Activated T-cell treated with anti-CD3 and anti-CD28 coated beads, Interleukin-2, amount 50 U/mL, for 72 hours (primary cell): ENCODE measurements at regions not wholly inside any gene's neighbourhood (a gene's known extent, or its start where the extent isn't known, plus 50 kb on each side); places are given as distances from the start of the nearest gene placed in this dataset.

Experiments used
- ATAC-seq, 2 donors: fragments of 150-1000 bp; cut with Tn5 transposase; replicated peaks in 1 of 2; 2 replicates each; pipeline ENCODE4 v1.10.0; 2021; ENCODE audit warnings: moderate library complexity in 2 of 2, mild to moderate bottlenecking in 1 of 2
- DNase-seq, 2 donors: peaks; one replicate each; pipeline ENCODE4 v3.0.0; 2021 to 2022; ENCODE audit warnings: mixed read lengths in 1 of 2
- H3K27ac Mint-ChIP-seq: one replicate; pipeline ENCODE4 v1.8.0; 2022; ENCODE audit warnings: mild to moderate bottlenecking, moderate library complexity, mixed read lengths
- H3K27me3 Mint-ChIP-seq: one replicate; pipeline ENCODE4 v1.8.0; 2022; ENCODE audit warnings: low read depth, mixed read lengths
- H3K36me3 Mint-ChIP-seq, 2 donors: one replicate each; pipeline ENCODE4 v1.8.0; 2022; ENCODE audit warnings: mixed read lengths in 2 of 2, mild to moderate bottlenecking in 1 of 2; ENCODE audit not compliant: insufficient read depth in 2 of 2
- H3K4me1 Mint-ChIP-seq: one replicate; pipeline ENCODE4 v1.8.0; 2022; ENCODE audit warnings: low read depth, mixed read lengths
- H3K4me3 Mint-ChIP-seq, 2 donors: one replicate each; pipeline ENCODE4 v1.8.0; 2022; ENCODE audit warnings: mild to moderate bottlenecking in 2 of 2, mixed read lengths in 2 of 2, moderate library complexity in 2 of 2
- H3K9me3 Mint-ChIP-seq, 2 donors: one replicate each; pipeline ENCODE4 v1.8.0; 2022; ENCODE audit warnings: mixed read lengths in 2 of 2

- Mint-ChIP-seq H3K27ac (no peak overlapping the region), H3K4me1 (no peaks in the 10 kb centered on the region), H3K4me3 (no peak overlapping the region), H3K27me3 (peaks cover 14% of the 10 kb centered on the region), H3K9me3 (peaks cover 0 to 1% of the 10 kb centered on the region in 2 donors), H3K36me3 (no peaks in the 10 kb centered on the region)
- no peak for DNase-seq
- no peak for ATAC-seq
Observed at GRCh38 chr6:8269094-8269493, 166.3 kb downstream of the SLC35B3 start.

GRCh38 chr6:8268606-8269005 lies 166.3 kb upstream of the EEF1E1 start:
- H3K27ac Mint-ChIP-seq, result no peak overlapping the region
- H3K36me3 Mint-ChIP-seq, result no peaks in the 10 kb centered on the region
- DNase-seq (no peak), ATAC-seq (no peak)
- peaks cover 14% of the 10 kb centered on the region for H3K27me3 Mint-ChIP-seq
- H3K4me1 Mint-ChIP-seq, result no peaks in the 10 kb centered on the region
- peaks cover 0 to 1% of the 10 kb centered on the region in 2 donors for H3K9me3 Mint-ChIP-seq
- no peak overlapping the region for H3K4me3 Mint-ChIP-seq

- Mint-ChIP-seq H3K27ac (no peak overlapping the region), H3K4me1 (no peaks in the 10 kb centered on the region), H3K36me3 (peaks cover 0 to under 1% of the 10 kb centered on the region in 2 donors), H3K27me3 (peaks cover 14% of the 10 kb centered on the region), H3K9me3 (peaks cover 0 to 1% of the 10 kb centered on the region in 2 donors), H3K4me3 (no peak overlapping the region)
- ATAC-seq (no peak), DNase-seq (no peak)
Observed at GRCh38 chr6:8268156-8268555, 165.8 kb upstream of the EEF1E1 start.

GRCh38 chr6:8260610-8261009 lies 158.3 kb upstream of the EEF1E1 start:
- no peaks in the 10 kb centered on the region for H3K9me3 Mint-ChIP-seq
- no peak overlapping the region for H3K27ac Mint-ChIP-seq
- H3K36me3 Mint-ChIP-seq, result peaks cover 0 to 2% of the 10 kb centered on the region in 2 donors
- DNase-seq (no peak), ATAC-seq (no peak)
- no peak overlapping the region for H3K4me3 Mint-ChIP-seq
- no peaks in the 10 kb centered on the region for H3K4me1 Mint-ChIP-seq
- H3K27me3 Mint-ChIP-seq, result peaks cover 15% of the 10 kb centered on the region

GRCh38 chr6:8246403-8246802 lies 144.1 kb upstream of the EEF1E1 start:
- Mint-ChIP-seq H3K9me3 (peaks cover 0 to 1% of the 10 kb centered on the region in 2 donors), H3K36me3 (no peaks in the 10 kb centered on the region)

GRCh38 chr6:8245726-8246125 lies 143.4 kb upstream of the EEF1E1 start:
- H3K4me1 Mint-ChIP-seq, result no peaks in the 10 kb centered on the region
- no peak for ATAC-seq

More at GRCh38 chr6:8246403-8246802, 144.1 kb upstream of the EEF1E1 start:
- peaks cover 18% of the 10 kb centered on the region for H3K27me3 Mint-ChIP-seq
- DNase-seq (no peak), ATAC-seq (no peak)
- H3K27ac Mint-ChIP-seq, result no peak overlapping the region
- no peaks in the 10 kb centered on the region for H3K4me1 Mint-ChIP-seq
- H3K4me3 Mint-ChIP-seq, result no peak overlapping the region

GRCh38 chr6:8243475-8243874 lies 141.1 kb upstream of the EEF1E1 start:
- no peak overlapping the region for H3K27ac Mint-ChIP-seq
- H3K36me3 Mint-ChIP-seq, result no peaks in the 10 kb centered on the region
- H3K9me3 Mint-ChIP-seq, result no peaks in the 10 kb centered on the region
- DNase-seq (no peak), ATAC-seq (no peak)
- H3K4me1 Mint-ChIP-seq, result no peaks in the 10 kb centered on the region
- no peak overlapping the region for H3K4me3 Mint-ChIP-seq
- H3K27me3 Mint-ChIP-seq, result peaks cover 22% of the 10 kb centered on the region

More at GRCh38 chr6:8245726-8246125, 143.4 kb upstream of the EEF1E1 start:
- Mint-ChIP-seq H3K27me3 (peaks cover 18% of the 10 kb centered on the region), H3K4me3 (no peak overlapping the region), H3K27ac (no peak overlapping the region), H3K36me3 (no peaks in the 10 kb centered on the region), H3K9me3 (no peaks in the 10 kb centered on the region)
- DNase-seq, result no peak

GRCh38 chr6:8242885-8243284 lies 140.5 kb upstream of the EEF1E1 start:
- Mint-ChIP-seq H3K4me1 (no peaks in the 10 kb centered on the region), H3K9me3 (no peaks in the 10 kb centered on the region), H3K27me3 (peaks cover 22% of the 10 kb centered on the region), H3K36me3 (no peaks in the 10 kb centered on the region), H3K4me3 (no peak overlapping the region), H3K27ac (no peak overlapping the region)
- DNase-seq, result no peak
- ATAC-seq, result no peak

- H3K36me3 Mint-ChIP-seq, result no peaks in the 10 kb centered on the region
- no peaks in the 10 kb centered on the region for H3K4me1 Mint-ChIP-seq
- no peak overlapping the region for H3K27ac Mint-ChIP-seq
- H3K4me3 Mint-ChIP-seq, result no peak overlapping the region
- H3K9me3 Mint-ChIP-seq, result no peaks in the 10 kb centered on the region
- no peak for ATAC-seq
- no peak for DNase-seq
- H3K27me3 Mint-ChIP-seq, result peaks cover 17% of the 10 kb centered on the region
Observed at GRCh38 chr6:8240301-8240700, 138.0 kb upstream of the EEF1E1 start.

- Mint-ChIP-seq H3K27ac (no peak overlapping the region), H3K4me1 (no peaks in the 10 kb centered on the region), H3K36me3 (no peaks in the 10 kb centered on the region), H3K4me3 (no peak overlapping the region), H3K27me3 (peaks cover 26% of the 10 kb centered on the region), H3K9me3 (no peaks in the 10 kb centered on the region)
- ATAC-seq (no peak), DNase-seq (no peak)
Observed at GRCh38 chr6:8238773-8239683, 136.7 kb upstream of the EEF1E1 start.

- Mint-ChIP-seq H3K27ac (no peak overlapping the region), H3K4me1 (no peaks in the 10 kb centered on the region), H3K9me3 (no peaks in the 10 kb centered on the region), H3K27me3 (peaks cover 21% of the 10 kb centered on the region), H3K4me3 (no peak overlapping the region), H3K36me3 (no peaks in the 10 kb centered on the region)
- ATAC-seq, result no peak
- DNase-seq, result no peak
Observed at GRCh38 chr6:8237668-8238067, 135.3 kb upstream of the EEF1E1 start.

GRCh38 chr6:8236956-8237355 lies 134.6 kb upstream of the EEF1E1 start:
- Mint-ChIP-seq H3K4me1 (no peaks in the 10 kb centered on the region), H3K27ac (no peak overlapping the region), H3K27me3 (peaks cover 20% of the 10 kb centered on the region), H3K9me3 (no peaks in the 10 kb centered on the region), H3K4me3 (no peak overlapping the region), H3K36me3 (no peaks in the 10 kb centered on the region)
- DNase-seq, result no peak
- no peak for ATAC-seq

GRCh38 chr6:8234321-8234720 lies 132.0 kb upstream of the EEF1E1 start:
- no peak overlapping the region for H3K4me3 Mint-ChIP-seq
- DNase-seq, result no peak

GRCh38 chr6:8231956-8232355 lies 129.6 kb upstream of the EEF1E1 start:
- Mint-ChIP-seq H3K4me3 (no peak overlapping the region), H3K4me1 (no peaks in the 10 kb centered on the region), H3K27me3 (peaks cover 20% of the 10 kb centered on the region), H3K27ac (no peak overlapping the region), H3K9me3 (no peaks in the 10 kb centered on the region), H3K36me3 (no peaks in the 10 kb centered on the region)
- DNase-seq (no peak), ATAC-seq (no peak)

More at GRCh38 chr6:8234321-8234720, 132.0 kb upstream of the EEF1E1 start:
- Mint-ChIP-seq H3K36me3 (no peaks in the 10 kb centered on the region), H3K4me1 (no peaks in the 10 kb centered on the region), H3K27ac (no peak overlapping the region), H3K9me3 (no peaks in the 10 kb centered on the region), H3K27me3 (peaks cover 22% of the 10 kb centered on the region)
- no peak for ATAC-seq
